A549 (cell line): ENCODE measurements at regions not wholly inside any gene's neighbourhood (a gene's known extent, or its start where the extent isn't known, plus 50 kb on each side); places are given as distances from the start of the nearest gene placed in this dataset.

Source experiments
- CHD4 ChIP-seq: fragments of 200-600 bp; sonication (generic); IDR thresholded peaks from 2 replicates; pipeline ENCODE4 v1.6.1; 2016; ENCODE audit warnings: antibody characterized with exemption, mild to moderate bottlenecking, borderline replicate concordance
- CTCF ChIP-seq: fragments of >200 bp; sonication (Bioruptor Twin); formaldehyde crosslinking; IDR thresholded peaks from 3 replicates; pipeline ENCODE4 v1.5.1; 2016
- EP300 ChIP-seq, 2 experiments: fragments of >200 bp; sonication (Bioruptor Twin); formaldehyde crosslinking; IDR thresholded peaks; 2 replicates in 1 of 2; 3 replicates in 1 of 2; pipeline ENCODE4 v1.6.1; 2016 to 2017
- GATA3 ChIP-seq: IDR thresholded peaks from 2 replicates; pipeline ENCODE4 v1.6.1; 2012; ENCODE audit warnings: borderline replicate concordance
- HOXA7 ChIP-seq: fragments of 250-450 bp; sonication (Bioruptor Pico); IDR thresholded peaks from 2 replicates; pipeline ENCODE4 v1.5.0; 2020; ENCODE audit warnings: mild to moderate bottlenecking, moderate library complexity
- JUN ChIP-seq, 2 experiments: fragments of >200 bp; sonication (Bioruptor Twin); formaldehyde crosslinking; IDR thresholded peaks; 2 replicates in 1 of 2; 3 replicates in 1 of 2; pipeline ENCODE4 v1.6.1; 2016 to 2017
- MYC ChIP-seq: IDR thresholded peaks from 2 replicates; pipeline ENCODE4 v1.6.1; 2012; ENCODE audit warnings: mild to moderate bottlenecking, inconsistent platforms, low read length, improper control_type of control experiment, borderline replicate concordance
- NFE2L2 ChIP-seq: fragments of 150-350 bp; conservative IDR thresholded peaks from 2 replicates; pipeline ENCODE4 v1.6.1; 2014; ENCODE audit warnings: low read length
- NR3C1 ChIP-seq: fragments of >200 bp; sonication (Bioruptor Twin); formaldehyde crosslinking; IDR thresholded peaks from 3 replicates; pipeline ENCODE4 v1.6.1; 2017
- POLR2A ChIP-seq: IDR thresholded peaks from 2 replicates; pipeline ENCODE4 v1.6.1; 2012; ENCODE audit warnings: mild to moderate bottlenecking, low read length
- POLR2AphosphoS2 ChIP-seq: conservative IDR thresholded peaks from 2 replicates; pipeline ENCODE4 v1.6.1; 2012; ENCODE audit warnings: low read length, improper control_type of control experiment, inconsistent platforms
- RNF2 ChIP-seq: fragments of 200-600 bp; sonication (generic); IDR thresholded peaks from 2 replicates; pipeline ENCODE4 v1.6.1; 2016; ENCODE audit warnings: low read depth, mild to moderate bottlenecking, antibody characterized with exemption, moderate library complexity, borderline replicate concordance
- USF2 ChIP-seq: fragments of 450-650 bp; IDR thresholded peaks from 2 replicates; pipeline ENCODE4 v1.6.1; 2014; ENCODE audit warnings: antibody characterized with exemption
- ZFP36 ChIP-seq: fragments of 450-650 bp; IDR thresholded peaks from 2 replicates; pipeline ENCODE4 v1.6.1; 2014; ENCODE audit warnings: borderline replicate concordance; ENCODE audit not compliant: partially characterized antibody

- no peak for TF ChIP-seq CTCF
- TF ChIP-seq POLR2A: no peak
- no peak for TF ChIP-seq NR3C1
- no peak for TF ChIP-seq EP300 (IDR thresholded peaks at IDR 0.05)
- no peak for TF ChIP-seq POLR2AphosphoS2
- TF ChIP-seq USF2: no peak
- TF ChIP-seq JUN (IDR thresholded peaks at IDR 0.05): no peak
- TF ChIP-seq RNF2: no peak
- no peak for TF ChIP-seq CHD4
- TF ChIP-seq ZFP36: no peak
- TF ChIP-seq GATA3: no peak
- no peak for TF ChIP-seq NFE2L2
- TF ChIP-seq HOXA7: no peak
- no peak for TF ChIP-seq MYC
These were observed 503.9 kb downstream of the TBC1D22A start for GRCh38 chr22:47266329-47266728.
